ENCODE measurements at regions not wholly inside any gene's neighbourhood (a gene's known extent, or its start where the extent isn't known, plus 50 kb on each side); places are given as distances from the start of the nearest gene placed in this dataset.
A peak's percentile ranks its signal among the peaks of the same experiment; 100 is the strongest.

DNA sequence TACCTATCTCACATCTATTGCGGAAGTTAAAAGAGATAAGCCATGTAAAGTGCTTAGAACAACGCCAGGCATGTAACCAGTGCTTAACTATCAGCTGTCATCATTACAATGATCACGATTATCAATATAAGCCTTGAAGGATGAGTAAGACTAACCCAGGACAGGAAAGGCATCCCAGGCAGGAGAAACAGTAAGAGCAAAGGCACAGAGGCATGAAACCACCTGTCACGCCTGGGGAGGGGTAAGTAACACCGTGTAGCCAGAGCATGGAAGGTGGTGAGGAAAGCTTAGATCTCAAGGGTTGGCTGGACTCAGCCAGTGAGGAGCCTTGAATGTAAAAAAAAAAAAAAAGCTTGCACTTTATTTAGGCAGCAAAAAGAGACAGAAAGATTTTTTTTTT is 71.7 kb upstream of the NOCT start:
- no peak for FAIRE-seq
- Histone ChIP-seq H3K4me3 (ENCODE audit: low read depth, low read length) (no peak overlapping the region), H3K27me3 (ENCODE audit: control insufficient read depth, insufficient read depth, low read length) (no peaks in the 10 kb centered on the region), H3K36me3 (ENCODE audit: control insufficient read depth, insufficient read depth, low read length) (no peaks in the 10 kb centered on the region)
- TF ChIP-seq, protein P1, sequence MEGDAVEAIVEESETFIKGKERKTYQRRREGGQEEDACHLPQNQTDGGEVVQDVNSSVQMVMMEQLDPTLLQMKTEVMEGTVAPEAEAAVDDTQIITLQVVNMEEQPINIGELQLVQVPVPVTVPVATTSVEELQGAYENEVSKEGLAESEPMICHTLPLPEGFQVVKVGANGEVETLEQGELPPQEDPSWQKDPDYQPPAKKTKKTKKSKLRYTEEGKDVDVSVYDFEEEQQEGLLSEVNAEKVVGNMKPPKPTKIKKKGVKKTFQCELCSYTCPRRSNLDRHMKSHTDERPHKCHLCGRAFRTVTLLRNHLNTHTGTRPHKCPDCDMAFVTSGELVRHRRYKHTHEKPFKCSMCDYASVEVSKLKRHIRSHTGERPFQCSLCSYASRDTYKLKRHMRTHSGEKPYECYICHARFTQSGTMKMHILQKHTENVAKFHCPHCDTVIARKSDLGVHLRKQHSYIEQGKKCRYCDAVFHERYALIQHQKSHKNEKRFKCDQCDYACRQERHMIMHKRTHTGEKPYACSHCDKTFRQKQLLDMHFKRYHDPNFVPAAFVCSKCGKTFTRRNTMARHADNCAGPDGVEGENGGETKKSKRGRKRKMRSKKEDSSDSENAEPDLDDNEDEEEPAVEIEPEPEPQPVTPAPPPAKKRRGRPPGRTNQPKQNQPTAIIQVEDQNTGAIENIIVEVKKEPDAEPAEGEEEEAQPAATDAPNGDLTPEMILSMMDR (IDR thresholded peaks at IDR 0.05; ENCODE audit: insufficient read depth, low read length, severe bottlenecking) = no peak
- DNase-seq (ENCODE audit: low read depth) = no peak

DNA sequence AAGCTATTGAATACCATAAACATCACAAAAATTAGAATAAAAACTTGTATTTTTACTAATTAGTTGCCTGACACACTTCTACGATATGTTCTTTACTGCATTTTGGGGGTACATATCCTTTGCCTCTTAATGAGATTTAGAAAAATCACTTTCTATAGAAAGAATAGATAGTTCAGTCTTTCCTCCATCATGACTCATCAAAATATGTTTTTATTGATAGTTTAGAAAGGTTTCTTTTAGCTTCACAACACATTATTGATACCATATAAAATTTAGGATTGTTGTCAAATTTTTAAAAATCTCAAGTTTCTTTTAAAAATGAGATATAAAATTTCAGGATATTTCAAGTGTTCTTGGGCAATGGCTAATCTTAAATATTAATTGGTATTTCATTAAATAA is 74.5 kb upstream of the NOCT start:
- TF ChIP-seq, protein P1 (IDR thresholded peaks at IDR 0.05; ENCODE audit: insufficient read depth, low read length, severe bottlenecking) = no peak
- no peak for DNase-seq (ENCODE audit: low read depth)
- Histone ChIP-seq H3K27me3 (ENCODE audit: control insufficient read depth, insufficient read depth, low read length) (no peaks in the 10 kb centered on the region), H3K4me3 (ENCODE audit: low read depth, low read length) (no peak overlapping the region), H3K36me3 (ENCODE audit: control insufficient read depth, insufficient read depth, low read length) (no peaks in the 10 kb centered on the region)
- no peak for FAIRE-seq

DNA sequence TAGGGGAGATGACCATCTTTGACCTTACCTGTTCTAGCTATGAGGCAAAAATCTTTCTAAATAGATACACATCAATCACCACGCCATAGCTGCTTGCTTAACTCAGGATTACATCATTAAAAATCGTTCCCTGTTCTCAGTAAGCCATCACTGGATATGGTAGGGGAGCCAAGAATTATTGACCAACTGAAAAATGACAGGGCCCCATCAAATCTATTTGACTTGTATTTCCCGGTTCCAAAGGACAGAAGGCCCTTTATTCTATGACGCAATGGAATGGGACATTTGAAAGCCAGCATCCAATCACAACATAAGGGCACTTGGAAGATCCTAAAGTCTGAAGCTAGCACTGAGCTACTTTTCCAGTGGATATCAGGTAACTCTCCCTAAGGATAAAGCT is 75.6 kb upstream of the NOCT start:
- no peak overlapping the region for H3K4me3 ChIP-seq (ENCODE audit: low read depth, low read length)
- H3K36me3 ChIP-seq (ENCODE audit: control insufficient read depth, insufficient read depth, low read length) = no peaks in the 10 kb centered on the region
- TF ChIP-seq, protein P1 (IDR thresholded peaks at IDR 0.05; ENCODE audit: insufficient read depth, low read length, severe bottlenecking) = no peak
- FAIRE-seq = no peak
- H3K27me3 ChIP-seq (ENCODE audit: control insufficient read depth, insufficient read depth, low read length) = no peaks in the 10 kb centered on the region
- no peak for DNase-seq (ENCODE audit: low read depth)

DNA sequence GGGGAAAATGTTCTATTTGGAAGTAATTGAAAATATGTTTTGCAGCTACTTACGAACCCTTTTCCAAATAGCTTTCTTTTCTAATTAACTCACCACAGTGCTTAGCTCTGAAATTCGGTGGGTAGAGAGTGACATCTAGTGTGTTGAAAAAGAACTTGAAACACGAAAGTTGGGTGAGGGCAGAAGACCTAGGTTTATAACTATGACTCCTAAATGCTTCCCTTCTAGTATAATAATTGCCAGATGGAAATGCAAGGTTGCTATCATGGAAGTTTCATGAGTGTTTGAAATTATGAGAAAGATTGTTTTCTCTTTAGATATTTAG is 77.3 kb upstream of the NOCT start:
- FAIRE-seq (no peak), DNase-seq (ENCODE audit: low read depth) (peak; percentile 60)
- no peak overlapping the region for H3K4me3 ChIP-seq (ENCODE audit: low read depth, low read length)
- TF ChIP-seq, protein P1 (IDR thresholded peaks at IDR 0.05; ENCODE audit: insufficient read depth, low read length, severe bottlenecking) = peak; percentile 38
- no peaks in the 10 kb centered on the region for H3K36me3 ChIP-seq (ENCODE audit: control insufficient read depth, insufficient read depth, low read length)
- H3K27me3 ChIP-seq (ENCODE audit: control insufficient read depth, insufficient read depth, low read length) = no peaks in the 10 kb centered on the region

DNA sequence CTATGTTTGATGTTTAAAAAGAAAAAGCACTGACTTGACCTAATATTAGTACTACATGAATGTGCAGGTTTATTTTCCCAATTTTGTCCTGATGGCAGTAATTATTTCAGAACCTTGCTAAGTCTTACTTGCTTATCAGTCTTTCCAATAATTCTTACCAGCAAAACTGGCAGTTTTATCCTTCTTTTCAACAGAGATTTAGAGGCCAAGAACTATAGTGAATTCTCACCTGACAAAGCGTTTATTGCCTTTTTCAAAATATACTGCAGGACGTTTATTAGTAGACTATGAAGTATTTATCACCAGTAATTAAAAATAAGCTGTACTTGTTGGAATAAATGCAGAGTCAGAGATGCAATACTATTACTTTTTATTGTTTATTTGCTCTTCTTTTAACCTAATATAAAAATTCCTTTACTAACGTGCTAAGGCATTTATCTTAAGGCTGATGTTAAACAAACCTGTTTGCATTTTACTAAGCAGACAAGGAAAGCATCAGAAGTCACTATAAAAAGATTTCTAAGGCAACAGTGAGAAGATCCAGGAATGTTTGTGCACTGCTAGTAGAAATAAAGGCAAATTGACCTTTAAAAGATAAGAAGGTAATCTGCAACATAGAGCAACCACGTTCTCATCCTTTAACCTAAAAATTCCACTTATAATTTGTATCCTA is 80.3 kb upstream of the NOCT start:
- Histone ChIP-seq H3K36me3 (ENCODE audit: control insufficient read depth, insufficient read depth, low read length) (no peaks in the 10 kb centered on the region), H3K4me3 (ENCODE audit: low read depth, low read length) (no peak overlapping the region), H3K27me3 (ENCODE audit: control insufficient read depth, insufficient read depth, low read length) (no peaks in the 10 kb centered on the region)
- TF ChIP-seq, protein P1 (IDR thresholded peaks at IDR 0.05; ENCODE audit: insufficient read depth, low read length, severe bottlenecking) = no peak
- FAIRE-seq (no peak), DNase-seq (ENCODE audit: low read depth) (no peak)

DNA sequence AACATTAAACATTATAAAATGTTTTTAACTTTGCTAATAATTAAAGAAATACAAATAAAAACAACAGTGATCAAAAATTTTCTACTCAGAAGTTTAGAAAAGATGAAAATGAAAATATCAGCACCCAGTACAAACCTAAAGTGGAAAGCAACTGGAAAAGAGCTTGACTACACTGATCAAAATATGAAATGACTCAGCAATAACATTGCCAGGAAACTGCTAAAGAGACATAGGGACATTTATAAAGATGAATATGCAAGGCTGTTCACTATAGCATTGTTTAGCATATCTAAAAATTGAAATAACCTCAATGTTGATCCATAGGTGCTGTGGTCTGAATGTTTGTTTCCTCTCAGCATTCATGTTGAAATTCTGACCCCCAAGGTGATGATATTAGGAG is 88.5 kb upstream of the NOCT start:
- Histone ChIP-seq H3K36me3 (ENCODE audit: control insufficient read depth, insufficient read depth, low read length) (no peaks in the 10 kb centered on the region), H3K4me3 (ENCODE audit: low read depth, low read length) (no peak overlapping the region), H3K27me3 (ENCODE audit: control insufficient read depth, insufficient read depth, low read length) (no peaks in the 10 kb centered on the region)
- TF ChIP-seq, protein P1 (IDR thresholded peaks at IDR 0.05; ENCODE audit: insufficient read depth, low read length, severe bottlenecking) = no peak
- FAIRE-seq = no peak
- DNase-seq (ENCODE audit: low read depth) = no peak
